ELF-1 (cell line): ENCODE measurements at regions not wholly inside any gene's neighbourhood (a gene's known extent, or its start where the extent isn't known, plus 50 kb on each side); places are given as distances from the start of the nearest gene placed in this dataset.
A peak's percentile ranks its signal among the peaks of the same experiment; 100 is the strongest.
"Not testable (repeated sequence)": the region's sequence is repeated elsewhere in the genome, so short reads cannot be mapped to it uniquely, and the experiment has no call there.

Experiments used
- DNase-seq: peaks from one replicate; pipeline ENCODE4 v3.0.0-alpha.2; 2016; ENCODE audit warnings: low read depth, low spot score

DNA sequence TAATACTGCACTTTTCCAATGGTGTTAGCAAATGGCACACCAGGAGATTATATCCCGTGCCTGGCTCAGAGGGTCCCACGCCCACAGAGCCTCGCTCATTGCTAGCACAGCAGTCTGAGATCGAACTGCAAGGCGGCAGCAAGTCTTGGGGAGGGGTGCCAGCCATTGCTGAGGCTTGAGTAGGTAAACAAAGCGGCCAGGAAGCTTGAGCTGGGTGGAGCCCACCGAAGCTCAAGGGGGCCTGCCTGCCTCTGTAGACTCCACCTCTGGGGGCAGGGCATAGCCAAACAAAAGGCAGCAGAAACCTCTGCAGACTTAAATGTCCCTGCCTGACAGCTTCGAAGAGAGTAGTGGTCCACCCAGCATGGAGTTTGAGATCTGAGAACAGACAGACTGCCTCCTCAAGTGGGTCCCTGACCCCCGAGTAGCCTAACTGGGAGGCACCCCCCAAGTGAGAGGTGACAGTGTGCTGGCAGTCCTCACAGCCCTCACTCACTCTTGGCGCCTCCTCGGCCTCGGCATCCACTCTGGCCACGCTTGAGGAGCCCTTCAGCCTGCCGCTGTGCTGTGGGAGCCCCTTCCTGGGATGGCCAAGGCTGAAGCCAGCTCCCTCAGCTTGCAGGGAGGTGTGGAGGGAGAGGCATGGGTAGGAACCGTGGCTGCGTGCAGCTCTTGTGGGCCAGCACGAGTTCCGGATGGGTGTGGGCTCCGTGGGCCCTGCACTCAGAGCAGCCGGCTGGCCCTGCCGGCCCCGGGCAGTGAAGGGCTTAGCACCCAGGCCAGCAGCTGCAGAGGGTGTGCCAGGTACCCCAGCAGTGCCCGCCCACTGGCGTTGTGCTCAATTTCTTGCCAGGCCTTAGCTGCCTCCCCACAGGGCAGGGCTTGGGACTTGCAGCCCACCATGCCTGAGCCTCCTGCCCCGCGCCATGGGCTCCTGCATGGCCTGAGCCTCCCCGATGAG lies 188.0 kb downstream of the MMUT start:
- not testable (repeated sequence) for DNase-seq

DNA sequence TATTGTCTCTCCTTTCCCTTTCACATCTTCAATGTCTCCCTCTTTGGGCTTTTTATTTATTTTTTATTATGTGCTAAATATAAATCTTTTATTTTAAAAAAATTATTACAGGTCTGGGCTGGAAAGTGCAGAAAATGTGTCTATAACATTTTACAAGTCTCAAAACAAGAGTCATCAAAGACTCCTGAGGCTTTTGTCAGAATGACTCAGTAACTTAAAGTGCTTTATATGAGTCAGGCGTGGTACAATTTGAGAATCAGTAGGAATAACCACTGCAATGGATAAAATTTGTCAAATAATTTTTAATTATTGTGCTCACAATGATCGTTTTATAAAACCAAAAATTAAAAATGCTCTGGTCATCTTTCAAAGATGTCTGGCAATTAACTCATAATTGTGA lies 193.9 kb downstream of the MMUT start:
- no peak for DNase-seq

DNA sequence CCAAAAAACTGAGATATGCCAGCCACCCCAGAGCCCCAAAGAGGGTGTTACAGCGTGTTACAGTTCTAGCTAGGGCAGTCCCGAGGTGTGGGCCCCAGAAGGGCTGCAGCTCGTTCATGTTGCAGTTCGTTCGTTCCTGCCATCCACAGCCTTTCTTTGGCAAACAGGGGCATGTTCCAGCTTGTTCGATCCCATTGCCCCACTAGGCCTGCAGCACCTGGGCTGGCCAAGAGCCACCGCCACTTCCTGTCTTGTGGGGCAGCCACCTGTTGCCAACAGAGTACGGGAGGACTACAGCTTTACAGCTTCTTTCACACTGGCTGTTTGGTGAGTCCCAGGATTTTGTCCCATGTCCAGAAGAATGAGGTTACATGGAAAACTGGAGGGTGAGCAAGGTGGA lies 198.1 kb downstream of the MMUT start:
- no peak for DNase-seq

DNA sequence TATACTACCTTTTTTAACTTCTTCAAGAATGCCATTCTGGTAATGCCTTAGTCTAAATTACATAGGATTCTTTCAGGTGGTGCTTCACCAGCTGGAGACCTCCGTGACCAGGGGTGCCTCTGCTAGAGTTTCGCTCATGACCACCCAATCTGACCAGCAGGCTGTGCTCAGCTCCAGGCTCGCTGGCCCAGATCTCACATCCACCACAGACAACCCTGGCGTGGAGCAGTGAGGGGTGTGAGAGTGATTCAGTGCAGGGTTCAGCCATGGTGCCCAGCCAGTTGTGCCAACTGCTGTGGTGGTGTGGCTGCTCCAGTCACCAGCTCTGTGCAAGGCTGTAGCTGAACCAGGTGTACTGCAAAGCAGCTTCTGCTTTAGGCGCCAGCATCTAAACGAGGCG lies 198.6 kb downstream of the MMUT start:
- no peak for DNase-seq

DNA sequence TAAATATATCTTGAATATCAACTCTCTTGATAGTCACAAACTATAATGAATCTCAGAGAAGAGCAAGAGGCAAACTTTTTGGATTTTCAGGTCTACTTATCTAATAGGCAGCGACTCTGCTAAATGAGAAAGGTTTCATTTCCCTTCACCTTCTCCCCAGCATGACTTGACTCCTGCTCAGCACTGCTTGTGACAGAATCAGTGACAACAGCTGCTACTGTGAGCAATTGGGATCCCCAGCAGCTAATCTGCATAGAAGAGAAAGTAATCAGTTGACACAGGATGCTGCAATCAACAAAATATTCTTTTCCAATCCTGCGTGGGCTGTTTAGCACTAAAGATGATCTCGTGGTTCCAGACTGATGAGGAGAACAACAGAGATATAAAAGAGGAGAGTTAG lies 205.5 kb downstream of the MMUT start:
- no peak for DNase-seq

DNA sequence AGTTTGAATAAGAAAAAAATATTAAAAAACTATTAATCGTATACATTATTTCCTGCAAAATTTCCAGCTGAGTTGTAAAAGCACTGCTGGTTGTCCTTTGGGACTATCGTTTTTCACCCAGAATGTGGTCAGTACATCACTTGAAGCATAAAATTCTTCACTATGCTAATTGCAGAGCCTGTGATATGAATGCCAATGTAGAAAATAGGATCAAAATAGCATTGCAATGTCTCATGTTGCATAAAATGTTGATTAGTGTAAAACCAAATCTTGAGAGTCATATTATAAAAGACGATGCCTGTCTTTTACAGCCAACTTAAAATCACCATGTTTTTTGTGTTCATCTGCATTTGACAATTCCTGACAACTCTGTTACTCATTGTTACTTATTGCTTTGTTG lies 207.7 kb downstream of the MMUT start:
- DNase-seq, result no peak

DNA sequence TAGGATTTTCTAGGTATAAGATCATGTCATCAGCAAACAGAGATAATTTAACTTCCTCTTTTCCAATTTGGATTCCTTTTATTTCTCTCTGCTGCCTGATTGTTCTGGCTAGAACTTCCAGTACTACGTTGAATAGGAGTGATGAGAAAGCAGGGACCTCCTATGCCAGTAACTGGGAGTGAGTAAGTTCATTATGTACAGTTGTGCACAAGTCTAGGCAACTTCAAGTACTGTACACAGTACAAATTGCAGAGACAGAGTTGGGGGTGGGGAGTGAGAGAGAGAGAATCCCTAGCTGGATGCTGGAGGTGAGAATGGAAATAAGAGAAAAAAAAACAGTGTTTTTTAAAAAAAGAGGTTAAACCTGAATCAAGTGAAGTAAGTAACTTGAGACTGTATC lies 210.2 kb downstream of the MMUT start:
- no peak for DNase-seq

DNA sequence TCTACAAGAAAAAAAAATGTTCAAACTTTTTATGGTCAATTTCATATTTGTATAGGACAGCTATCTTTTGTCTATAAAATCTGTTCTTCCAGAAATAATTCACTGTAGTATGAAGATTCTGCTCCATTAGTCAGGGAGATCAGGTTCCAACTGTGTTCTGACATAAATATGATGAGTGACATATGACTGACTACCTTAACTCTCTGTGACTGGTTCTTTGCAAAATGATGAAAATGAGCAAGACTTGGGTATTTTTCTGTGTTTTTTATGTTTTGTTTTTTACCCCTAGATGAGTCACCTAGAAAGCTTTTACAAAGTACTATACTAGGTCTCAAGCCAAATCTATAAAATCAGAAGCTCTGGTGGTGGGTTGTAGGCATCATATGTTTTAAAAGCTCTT lies 229.6 kb downstream of the MMUT start:
- no peak for DNase-seq

DNA sequence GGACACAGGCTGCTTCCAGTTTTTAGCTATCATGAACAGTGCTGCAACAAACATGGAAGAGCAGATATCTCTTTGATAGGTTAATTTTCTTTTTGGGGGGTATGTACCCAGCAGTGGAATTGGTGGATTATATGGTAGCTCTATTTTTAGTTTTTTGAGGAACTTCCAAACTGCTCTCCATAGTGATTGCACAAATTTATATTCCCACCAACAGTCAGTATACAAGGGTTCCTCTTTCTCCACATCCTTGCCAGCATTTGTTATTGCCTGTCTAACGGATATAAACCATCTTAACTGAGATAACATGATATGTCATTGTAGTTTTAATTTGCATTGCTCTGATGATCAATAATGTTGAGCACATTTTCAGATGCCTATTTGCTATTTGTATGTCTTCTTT lies 237.6 kb downstream of the MMUT start:
- no peak for DNase-seq

DNA sequence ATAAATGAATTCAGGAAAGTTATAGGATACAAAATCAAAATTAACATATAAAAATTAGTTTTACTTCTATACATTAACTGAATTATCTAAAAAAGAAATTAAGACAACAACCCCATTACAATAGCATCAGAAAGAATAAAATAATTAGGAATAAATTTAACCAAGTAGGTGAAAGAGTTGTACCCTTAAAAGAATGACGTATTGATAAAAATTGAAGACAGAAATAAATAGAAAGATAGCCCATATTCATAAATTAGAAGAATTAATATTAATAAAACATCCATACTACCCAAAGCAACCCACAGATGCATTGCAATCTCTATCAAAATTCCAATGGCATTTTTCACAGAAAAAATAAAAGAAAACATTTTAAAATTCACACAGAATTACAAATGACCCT lies 242.8 kb downstream of the MMUT start:
- DNase-seq, result no peak

DNA sequence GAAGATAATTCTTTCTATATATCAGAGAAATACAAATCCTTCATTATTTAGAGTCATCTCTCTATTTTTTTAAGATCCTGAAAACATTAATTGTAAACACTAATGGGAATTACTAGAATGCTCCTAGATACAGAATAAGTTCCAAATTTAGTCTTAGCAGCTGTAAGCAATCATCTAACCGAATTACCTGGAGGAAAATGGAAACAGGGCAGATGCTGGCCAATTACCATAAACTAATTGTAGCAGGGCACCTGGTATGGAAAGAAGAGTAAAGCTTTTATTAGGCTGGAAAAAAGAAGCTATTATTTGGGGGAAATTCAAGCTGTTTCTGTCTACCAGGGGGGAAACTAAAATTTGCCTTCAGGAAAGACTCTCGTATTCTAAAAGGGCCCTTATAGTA lies 257.5 kb downstream of the MMUT start:
- no peak for DNase-seq

DNA sequence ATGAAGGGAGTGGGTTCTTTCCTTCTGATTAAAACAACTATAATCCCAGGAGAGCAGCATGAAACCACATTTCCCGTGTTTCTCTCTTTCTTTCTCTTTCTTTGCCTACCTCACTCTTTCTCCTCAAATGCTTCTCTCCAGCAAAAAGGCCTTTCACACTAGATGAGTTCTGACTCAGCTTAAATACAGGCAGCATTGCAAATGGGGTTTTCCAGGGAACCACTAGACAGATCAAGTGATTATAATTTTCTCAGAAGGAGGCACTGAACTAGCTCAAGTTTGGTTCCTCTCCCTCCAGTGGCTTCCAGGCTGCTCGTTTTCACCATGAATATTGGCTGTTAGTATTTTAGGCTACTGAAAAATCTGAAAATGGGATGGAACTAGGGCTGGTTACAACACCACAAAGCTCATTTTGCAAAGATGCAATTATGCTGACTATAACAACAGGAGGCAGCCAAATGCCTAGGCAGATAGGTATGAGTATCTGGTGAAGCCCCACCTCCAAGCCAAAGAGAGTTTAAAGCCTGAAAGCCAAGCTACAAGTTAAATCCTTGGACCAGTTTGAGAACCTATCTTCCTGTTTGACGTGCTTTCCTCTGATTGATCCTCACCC lies 260.0 kb downstream of the MMUT start:
- DNase-seq, result no peak

DNA sequence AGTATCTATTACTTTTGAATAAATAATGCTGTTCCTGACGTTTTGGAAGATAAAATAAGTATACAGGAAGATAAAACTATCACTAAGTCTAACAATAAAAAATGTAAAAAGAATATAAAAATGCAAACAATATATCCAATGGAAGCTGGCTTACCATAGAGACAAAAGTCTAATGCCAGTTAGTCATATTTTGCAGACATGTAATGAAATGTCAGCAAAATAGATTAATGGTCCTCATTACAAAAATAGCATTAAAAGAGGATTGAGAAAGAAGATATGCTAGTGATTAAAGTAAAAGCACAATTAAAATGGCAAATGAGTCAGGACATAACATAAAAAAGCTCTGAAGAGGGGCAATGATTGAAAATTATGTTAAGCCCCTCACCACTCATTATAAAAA lies 265.0 kb downstream of the MMUT start:
- DNase-seq, result no peak

DNA sequence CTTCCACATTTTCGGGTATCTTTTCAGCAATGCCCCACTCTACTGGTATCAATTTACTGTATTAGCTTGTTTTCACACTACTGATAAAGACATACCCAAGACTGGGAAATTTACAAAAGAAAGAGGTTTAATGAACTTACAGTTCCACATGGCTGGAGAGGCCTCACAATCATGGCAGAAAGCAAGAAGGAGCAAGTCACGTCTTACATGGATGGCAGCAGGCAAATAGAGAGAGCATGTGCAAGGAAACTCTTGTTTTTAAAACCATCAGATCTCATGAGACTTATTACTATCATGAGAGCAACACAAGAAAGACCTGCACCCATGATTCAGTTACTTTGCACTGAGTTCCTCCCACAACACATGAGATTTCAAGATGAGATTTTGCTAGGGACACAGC lies 300.7 kb downstream of the MMUT start:
- DNase-seq, result not testable (repeated sequence)

DNA sequence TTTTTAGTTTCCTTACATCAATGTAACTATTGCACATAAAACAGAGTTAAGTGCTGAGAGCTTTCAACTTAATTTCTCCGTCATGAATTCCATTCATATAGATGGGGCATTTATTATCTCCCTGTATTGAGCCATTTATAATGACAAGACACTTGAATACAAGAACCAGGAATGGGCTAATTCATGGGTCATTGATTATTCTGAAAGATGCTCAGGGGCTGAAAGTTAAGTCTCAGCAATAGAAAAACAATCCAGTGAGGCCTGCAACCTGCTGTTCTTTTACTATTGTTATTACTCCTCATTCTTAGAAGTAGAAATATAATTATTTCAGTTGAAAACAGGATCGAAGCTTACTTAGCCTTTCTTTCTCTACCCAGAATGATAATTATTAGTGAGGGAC lies 307.7 kb downstream of the MMUT start:
- no peak for DNase-seq

DNA sequence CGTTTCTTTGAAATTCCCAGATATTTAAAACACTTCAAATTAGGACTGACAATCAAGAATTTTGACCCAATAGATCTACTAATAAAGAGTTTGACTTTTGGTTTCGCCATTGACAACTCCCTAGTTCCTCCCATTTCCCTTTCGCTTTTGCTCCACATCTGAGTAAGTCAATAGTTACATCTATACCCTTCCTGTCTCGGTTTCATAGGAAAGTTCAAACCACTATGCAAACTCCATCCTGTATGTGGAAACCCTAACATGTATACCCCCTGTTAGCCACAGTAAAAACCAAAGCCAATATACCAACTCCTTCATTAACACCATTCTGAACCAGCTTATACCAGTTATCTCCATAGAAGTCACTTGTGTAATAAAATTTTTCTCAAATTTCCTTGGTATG lies 311.1 kb downstream of the MMUT start:
- no peak for DNase-seq

DNA sequence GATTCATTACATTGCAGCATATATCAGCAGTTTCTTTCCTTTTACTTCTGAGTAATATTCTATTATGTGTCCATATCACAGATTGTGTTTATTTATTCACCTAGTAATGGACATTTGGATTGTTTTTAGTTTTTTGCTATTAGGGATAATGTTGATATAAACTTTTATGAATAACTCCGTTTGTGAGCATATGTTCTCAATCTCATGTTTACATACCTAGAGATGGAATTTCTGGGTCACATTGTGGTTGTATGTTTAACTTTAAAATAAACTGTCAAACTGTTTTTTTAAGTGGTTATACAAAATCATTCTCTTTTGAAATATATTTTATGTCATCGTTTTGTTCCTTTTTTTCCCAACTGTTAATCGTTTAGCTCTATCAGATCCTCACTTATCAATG lies 311.6 kb downstream of the MMUT start:
- no peak for DNase-seq

DNA sequence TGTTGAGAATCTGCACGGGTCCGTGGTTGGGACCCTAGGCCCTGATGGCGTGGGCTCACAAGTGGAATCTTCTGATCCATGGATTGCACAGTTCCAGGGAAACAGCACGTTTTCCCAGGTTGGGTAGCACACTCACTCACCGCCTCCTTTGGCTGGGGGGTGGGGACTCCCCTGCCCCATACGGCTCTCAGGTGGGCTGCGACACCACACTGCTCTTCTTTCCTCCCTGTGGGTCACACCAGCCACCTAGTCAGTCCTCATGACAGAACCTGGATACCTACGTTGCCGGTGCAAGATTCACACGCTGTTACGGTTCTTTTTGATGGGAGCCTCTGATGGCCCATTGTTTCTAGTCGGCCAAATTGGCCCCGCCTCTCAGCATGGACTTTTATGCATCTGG lies 312.0 kb downstream of the MMUT start:
- no peak for DNase-seq

DNA sequence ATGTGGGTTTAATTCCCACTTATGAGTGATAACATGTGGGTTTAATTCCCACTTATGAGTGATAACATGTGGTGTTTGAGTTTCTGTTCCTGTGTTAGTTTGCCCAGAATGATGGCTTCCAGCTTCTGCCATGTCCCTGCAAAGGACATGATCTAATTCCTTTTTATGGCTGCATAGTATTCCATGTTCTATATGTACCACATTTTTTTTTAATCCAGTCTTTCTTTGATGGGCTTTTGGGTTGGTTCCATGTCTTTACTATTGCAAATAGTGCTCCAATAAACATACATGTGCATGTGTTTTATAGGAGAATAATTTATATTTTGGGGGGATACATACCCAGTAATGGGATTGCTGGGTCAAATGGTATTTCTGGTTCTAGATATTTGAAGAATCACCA lies 317.8 kb downstream of the MMUT start:
- DNase-seq, result no peak

DNA sequence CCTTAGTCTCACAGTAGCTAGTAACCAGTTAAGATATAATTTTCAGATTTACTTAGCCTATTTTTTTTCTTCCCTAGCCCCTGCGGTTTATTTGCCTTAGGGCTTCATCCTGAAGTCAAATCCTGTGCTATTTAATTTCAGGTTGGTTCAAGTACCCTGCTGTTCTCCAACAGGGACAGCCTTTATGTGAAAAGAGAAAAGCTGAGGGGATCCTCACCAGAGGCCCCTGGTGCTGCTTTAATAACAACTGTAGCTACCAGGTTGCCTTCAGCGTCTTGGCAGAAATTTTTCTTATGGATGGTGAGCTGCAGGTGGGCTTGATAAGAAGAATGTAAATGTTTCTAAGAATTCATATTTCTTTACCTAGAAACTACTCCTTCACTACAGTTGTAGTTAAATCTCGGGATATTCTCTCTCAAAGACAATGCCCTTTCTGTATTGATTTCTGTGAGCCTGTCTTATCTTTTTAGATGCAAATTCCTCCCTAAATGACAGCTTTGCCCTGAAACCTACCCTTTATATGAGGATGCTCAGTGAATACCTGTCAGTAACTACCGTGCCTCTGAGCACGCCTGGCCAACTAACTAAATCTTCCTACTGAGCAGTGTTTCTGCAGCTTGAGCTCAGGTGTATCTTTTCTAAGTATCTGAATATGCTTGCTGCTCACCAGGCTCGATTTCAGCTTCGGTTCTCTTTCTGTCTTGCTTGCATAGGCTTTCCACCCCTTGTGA lies 320.5 kb downstream of the MMUT start:
- DNase-seq, result peak; percentile 36

DNA sequence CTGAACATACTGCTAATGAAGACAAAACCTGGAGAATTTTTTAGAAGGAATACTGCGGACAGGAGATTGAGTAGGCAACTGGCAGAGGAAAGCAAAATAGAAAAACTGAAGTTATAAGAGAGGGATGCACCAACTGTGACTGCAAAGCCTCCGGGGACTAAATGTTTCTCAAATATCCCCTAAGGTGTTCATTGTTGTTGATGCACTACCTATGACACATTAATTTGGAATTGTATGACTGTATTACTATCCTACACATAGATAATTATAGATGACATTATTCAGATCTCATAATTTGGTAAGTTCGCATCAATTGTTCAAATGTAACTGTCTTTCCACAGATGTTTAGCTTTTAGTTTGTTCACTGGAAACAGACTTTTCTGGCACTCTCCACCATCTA lies 341.1 kb downstream of the MMUT start:
- DNase-seq, result no peak

DNA sequence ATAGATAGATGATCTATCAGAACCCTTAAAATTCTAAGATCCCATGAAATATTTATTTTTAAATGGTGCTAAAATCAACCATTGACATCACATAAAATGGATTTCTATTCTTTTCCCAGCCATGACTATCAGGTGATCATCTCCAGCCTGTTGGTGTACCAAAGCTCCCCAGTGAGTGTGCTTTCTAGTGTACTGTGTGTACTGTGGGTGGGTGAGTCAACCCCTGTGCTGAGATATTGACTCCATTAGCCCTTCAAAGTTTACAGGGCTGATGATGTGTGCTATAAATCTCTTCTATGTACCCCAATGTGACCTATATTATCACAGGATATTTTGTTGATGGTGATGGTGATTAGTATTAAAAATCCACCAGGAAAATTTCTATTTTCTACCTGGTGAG lies 344.6 kb downstream of the MMUT start:
- no peak for DNase-seq

DNA sequence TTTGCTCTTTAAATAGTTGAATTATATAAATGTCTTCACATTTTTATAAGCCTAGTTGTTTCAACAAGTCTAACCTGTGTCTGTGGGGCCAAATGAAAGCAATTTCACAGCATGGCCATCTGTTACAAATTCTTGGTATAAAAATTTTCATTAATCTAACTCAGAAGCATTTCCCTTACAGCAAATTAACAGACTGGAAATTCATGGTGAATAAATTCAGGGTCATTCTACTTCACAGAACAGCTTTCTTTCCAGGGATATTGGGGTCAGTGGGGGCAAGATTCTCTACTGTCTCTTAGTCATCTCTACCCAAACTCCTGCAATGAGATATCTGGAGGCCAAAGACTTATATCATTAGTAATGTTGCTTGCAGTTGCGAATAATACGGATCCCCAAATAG lies 352.1 kb downstream of the MMUT start:
- DNase-seq, result no peak
